ENCODE measurements at regions not wholly inside any gene's neighbourhood (a gene's known extent, or its start where the extent isn't known, plus 50 kb on each side); places are given as distances from the start of the nearest gene placed in this dataset.

DNA sequence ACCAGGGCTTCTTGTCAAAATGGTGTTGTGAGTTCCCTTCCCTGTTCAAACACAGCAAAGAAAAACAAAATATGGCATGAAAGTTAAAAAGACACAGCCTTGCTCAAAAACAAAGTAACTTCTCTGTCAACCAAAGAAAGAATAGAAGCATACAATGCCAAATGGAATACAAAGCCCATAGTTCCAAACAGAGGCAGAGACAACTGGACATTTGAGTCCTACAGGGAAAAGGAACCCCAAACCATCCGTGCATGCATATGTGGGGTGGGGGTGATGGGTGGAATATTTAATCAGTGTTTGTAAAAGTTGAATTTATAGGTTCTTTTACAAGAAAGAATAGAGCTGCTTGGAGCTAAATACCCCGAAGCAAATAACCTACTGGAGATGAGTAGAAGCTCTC, 218.7 kb downstream of the FAM76B start:
- 81 to 87% methylated on average over 2 of the region's 2 CpGs for WGBS, 2 donors
- Histone ChIP-seq H3K4me3 (no peak overlapping the region), H3K9me3 (peaks cover 0 to 13% (median 7%) of the 10 kb centered on the region in 3 donors), H3K4me1 (peaks cover 0 to 12% (median 1%) of the 10 kb centered on the region in 3 donors), H3K27me3 (no peaks in the 10 kb centered on the region), H3K27ac (no peak overlapping the region), H3K36me3 (no peaks in the 10 kb centered on the region)
- intact Hi-C loops (cut with DNase I): no loop called here
- no peak for DNase-seq
- no peak for TF ChIP-seq POLR2A (IDR thresholded peaks at IDR 0.05)
- TF ChIP-seq, protein P1, sequence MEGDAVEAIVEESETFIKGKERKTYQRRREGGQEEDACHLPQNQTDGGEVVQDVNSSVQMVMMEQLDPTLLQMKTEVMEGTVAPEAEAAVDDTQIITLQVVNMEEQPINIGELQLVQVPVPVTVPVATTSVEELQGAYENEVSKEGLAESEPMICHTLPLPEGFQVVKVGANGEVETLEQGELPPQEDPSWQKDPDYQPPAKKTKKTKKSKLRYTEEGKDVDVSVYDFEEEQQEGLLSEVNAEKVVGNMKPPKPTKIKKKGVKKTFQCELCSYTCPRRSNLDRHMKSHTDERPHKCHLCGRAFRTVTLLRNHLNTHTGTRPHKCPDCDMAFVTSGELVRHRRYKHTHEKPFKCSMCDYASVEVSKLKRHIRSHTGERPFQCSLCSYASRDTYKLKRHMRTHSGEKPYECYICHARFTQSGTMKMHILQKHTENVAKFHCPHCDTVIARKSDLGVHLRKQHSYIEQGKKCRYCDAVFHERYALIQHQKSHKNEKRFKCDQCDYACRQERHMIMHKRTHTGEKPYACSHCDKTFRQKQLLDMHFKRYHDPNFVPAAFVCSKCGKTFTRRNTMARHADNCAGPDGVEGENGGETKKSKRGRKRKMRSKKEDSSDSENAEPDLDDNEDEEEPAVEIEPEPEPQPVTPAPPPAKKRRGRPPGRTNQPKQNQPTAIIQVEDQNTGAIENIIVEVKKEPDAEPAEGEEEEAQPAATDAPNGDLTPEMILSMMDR (IDR thresholded peaks at IDR 0.05): no peak

DNA sequence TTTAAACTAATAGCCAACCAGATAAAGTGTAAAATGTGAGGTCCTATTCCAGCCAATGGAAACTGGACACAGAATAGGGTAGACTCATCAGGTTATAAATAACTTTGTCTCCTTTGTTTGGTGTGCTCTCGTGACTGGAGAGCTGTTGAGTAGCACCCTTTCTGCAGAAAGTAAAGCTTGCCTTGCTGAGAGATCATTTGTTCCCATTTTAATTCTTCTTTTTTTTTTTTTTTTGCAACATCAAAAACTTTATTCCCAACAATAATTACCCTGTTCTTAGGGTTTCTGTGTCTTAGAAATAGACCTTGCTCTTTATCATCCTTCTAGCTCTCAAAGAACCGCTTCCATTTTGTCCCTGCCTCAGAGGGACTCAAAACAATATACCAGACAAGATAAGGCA, 220.4 kb downstream of the FAM76B start:
- H3K36me3 ChIP-seq: no peaks in the 10 kb centered on the region
- no peak overlapping the region for H3K27ac ChIP-seq
- H3K9me3 ChIP-seq: peaks cover 0 to 13% (median 7%) of the 10 kb centered on the region in 3 donors
- TF ChIP-seq, protein P1 (IDR thresholded peaks at IDR 0.05): no peak
- peaks cover 0 to 16% (median 0%) of the 10 kb centered on the region in 3 donors for H3K4me1 ChIP-seq
- intact Hi-C loops (cut with DNase I): no loop called here
- DNase-seq: no peak
- WGBS, 2 donors: 86 to 100% methylated on average over 2 of the region's 2 CpGs
- no peaks in the 10 kb centered on the region for H3K27me3 ChIP-seq
- no peak overlapping the region for H3K4me3 ChIP-seq

DNA sequence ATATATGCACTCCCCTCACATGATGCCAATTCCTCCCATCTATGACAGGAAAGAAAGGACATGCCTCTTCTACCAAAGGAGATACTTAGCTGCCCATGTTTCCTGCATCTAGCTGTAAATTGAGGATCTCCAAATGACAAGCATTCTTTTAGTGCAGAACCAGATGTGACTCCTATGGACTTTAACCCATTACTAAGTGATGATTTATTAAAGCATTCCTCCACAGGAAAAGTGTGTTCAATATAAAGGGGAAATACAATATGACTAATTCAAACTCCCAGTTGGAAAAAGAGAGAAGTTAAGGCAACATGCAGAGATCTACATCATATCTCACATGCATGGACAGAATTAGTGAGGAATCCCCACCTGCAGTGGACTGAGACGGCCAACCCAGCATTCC, 221.3 kb downstream of the FAM76B start:
- Histone ChIP-seq H3K4me3 (no peak overlapping the region), H3K36me3 (no peaks in the 10 kb centered on the region), H3K27me3 (no peaks in the 10 kb centered on the region), H3K4me1 (peaks cover 0 to 16% (median 0%) of the 10 kb centered on the region in 3 donors), H3K27ac (no peak overlapping the region), H3K9me3 (peaks cover 0 to 13% (median 7%) of the 10 kb centered on the region in 3 donors)
- no peak for DNase-seq
- intact Hi-C loops (cut with DNase I): no loop called here
- 92 to 100% methylated on average over 1 of the region's 1 CpG for WGBS, 2 donors
- TF ChIP-seq, protein P1 (IDR thresholded peaks at IDR 0.05): no peak
- no peak for TF ChIP-seq POLR2A (IDR thresholded peaks at IDR 0.05)

DNA sequence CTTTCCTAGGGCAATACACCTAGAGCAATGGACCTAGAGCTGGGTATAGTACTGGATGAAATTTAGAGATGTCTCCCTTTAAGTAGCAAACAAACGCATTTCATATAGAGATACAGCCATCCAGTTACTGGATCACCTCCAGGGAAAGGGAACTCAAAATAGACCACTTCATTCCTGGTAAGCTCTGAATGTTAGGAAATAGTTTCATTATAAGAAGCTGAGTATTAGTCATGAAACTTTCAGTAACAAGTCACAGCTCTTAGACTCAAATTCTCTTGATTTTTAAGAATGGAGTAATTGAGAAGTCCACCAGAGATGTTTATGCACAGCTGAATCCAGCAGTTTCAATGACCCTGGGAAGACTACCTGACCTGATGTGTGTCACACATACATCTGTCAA, 221.9 kb downstream of the FAM76B start:
- no peak overlapping the region for H3K27ac ChIP-seq

DNA sequence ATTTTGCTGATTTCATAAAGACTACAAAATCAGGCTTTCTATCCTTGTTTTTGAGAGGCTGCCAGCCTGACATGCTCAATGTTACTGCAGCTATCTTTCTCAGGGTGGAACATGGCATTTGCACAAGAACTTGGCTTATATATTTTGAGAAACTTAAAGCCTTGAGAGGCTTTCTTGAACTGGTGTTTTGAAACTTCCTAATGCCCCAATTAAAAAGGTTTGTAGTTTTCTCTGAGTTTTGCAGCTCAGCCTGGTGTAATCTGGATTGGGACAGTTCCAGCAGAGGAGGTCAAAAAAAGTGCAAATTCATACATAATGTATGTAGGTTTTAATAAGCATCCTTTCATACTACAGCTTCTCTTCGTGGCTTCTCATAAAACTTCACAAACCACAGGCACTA, 223.4 kb downstream of the FAM76B start:
- H3K9me3 ChIP-seq: peaks cover 0 to 13% (median 7%) of the 10 kb centered on the region in 3 donors
- TF ChIP-seq, protein P1 (IDR thresholded peaks at IDR 0.05): no peak
- TF ChIP-seq POLR2A (IDR thresholded peaks at IDR 0.05): no peak
- no peaks in the 10 kb centered on the region for H3K36me3 ChIP-seq
- H3K4me3 ChIP-seq: no peak overlapping the region
- 13 to 25% methylated on average over 1 of the region's 1 CpG for WGBS, 2 donors
- no peak for DNase-seq
- peaks cover 0 to 16% (median 0%) of the 10 kb centered on the region in 3 donors for H3K4me1 ChIP-seq
- intact Hi-C loops (cut with DNase I): no loop called here
- H3K27me3 ChIP-seq: no peaks in the 10 kb centered on the region
- H3K27ac ChIP-seq: no peak overlapping the region

More for the DNA sequence above, 221.9 kb downstream of the FAM76B start:
- 80 to 100% methylated on average over 1 of the region's 1 CpG for WGBS, 2 donors
- Histone ChIP-seq H3K27me3 (no peaks in the 10 kb centered on the region), H3K4me1 (peaks cover 0 to 16% (median 0%) of the 10 kb centered on the region in 3 donors), H3K36me3 (no peaks in the 10 kb centered on the region), H3K4me3 (no peak overlapping the region), H3K9me3 (peaks cover 0 to 13% (median 7%) of the 10 kb centered on the region in 3 donors)
- intact Hi-C loops (cut with DNase I): no loop called here
- TF ChIP-seq, protein P1 (IDR thresholded peaks at IDR 0.05): no peak
- no peak for TF ChIP-seq POLR2A (IDR thresholded peaks at IDR 0.05)
- no peak for DNase-seq

Data from esophagus squamous epithelium (tissue), 5 donors.